Peyer's patch (tissue), 4 donors: ENCODE measurements at regions not wholly inside any gene's neighbourhood (a gene's known extent, or its start where the extent isn't known, plus 50 kb on each side); places are given as distances from the start of the nearest gene placed in this dataset.
A peak's percentile ranks its signal among the peaks of the same experiment; 100 is the strongest.

Experiments
- DNase-seq, 3 donors: peaks; one replicate each; pipeline ENCODE4 v3.0.0-alpha.2; 2017 to 2019
- H3K27ac ChIP-seq, 4 donors: fragments of 200-600 bp; sonication (generic); one replicate each; pipeline ENCODE4 v1.5.1; 2016 to 2019
- H3K27me3 ChIP-seq, 2 donors: fragments of 200-600 bp; sonication (generic); one replicate each; pipeline ENCODE4 v1.5.1; 2019
- H3K36me3 ChIP-seq, 3 donors: fragments of 200-600 bp; sonication (generic); one replicate each; pipeline ENCODE4 v1.5.1; 2016 to 2019
- H3K4me1 ChIP-seq, 4 donors: fragments of 200-600 bp; sonication (generic); one replicate each; pipeline ENCODE4 v1.5.1; 2016 to 2019
- H3K4me3 ChIP-seq, 4 donors: fragments of 200-600 bp; sonication (generic); 1 replicate in 3 of 4; 2 replicates in 1 of 4; pipeline ENCODE4 v1.5.1; 2016 to 2019; ENCODE audit warnings: mild to moderate bottlenecking in 1 of 4
- H3K9me3 ChIP-seq, 4 donors: fragments of 200-600 bp; sonication (generic); one replicate each; pipeline ENCODE4 v1.5.1; 2016 to 2019; ENCODE audit warnings: mild to moderate bottlenecking in 1 of 4
- CTCF ChIP-seq, 6 experiments: fragments of 450-650 bp in 4 of 6; fragments of 200-600 bp in 2 of 6; sonication (generic) in 1 of 6; IDR thresholded peaks; one replicate each; pipeline ENCODE4 v1.5.1; 2017 to 2019; ENCODE audit warnings: antibody characterized with exemption in 6 of 6, mild to moderate bottlenecking in 3 of 6, moderate library complexity in 1 of 6
- POLR2A ChIP-seq, 2 donors: fragments of 450-650 bp; IDR thresholded peaks; one replicate each; pipeline ENCODE4 v1.5.1; 2017; ENCODE audit warnings: antibody characterized with exemption in 2 of 2, mild to moderate bottlenecking in 2 of 2, moderate library complexity in 2 of 2

GRCh38 chr3:27847697-27848096 is 125.6 kb upstream of the EOMES start:
- no peak overlapping the region for H3K4me3 ChIP-seq
- no peaks in the 10 kb centered on the region for H3K4me1 ChIP-seq
- H3K36me3 ChIP-seq: no peaks in the 10 kb centered on the region
- TF ChIP-seq CTCF (IDR thresholded peaks at IDR 0.05): no peak
- TF ChIP-seq POLR2A (IDR thresholded peaks at IDR 0.05): no peak
- DNase-seq: no peak
- H3K9me3 ChIP-seq: no peaks in the 10 kb centered on the region
- no peaks in the 10 kb centered on the region for H3K27me3 ChIP-seq
- no peak overlapping the region for H3K27ac ChIP-seq

GRCh38 chr3:27848826-27849225 is 126.7 kb upstream of the EOMES start:
- Histone ChIP-seq H3K27ac (no peak overlapping the region), H3K36me3 (no peaks in the 10 kb centered on the region), H3K27me3 (no peaks in the 10 kb centered on the region), H3K9me3 (no peaks in the 10 kb centered on the region), H3K4me1 (no peaks in the 10 kb centered on the region), H3K4me3 (no peak overlapping the region)
- TF ChIP-seq POLR2A (IDR thresholded peaks at IDR 0.05) (no peak), CTCF (IDR thresholded peaks at IDR 0.05) (no peak)
- DNase-seq: no peak

- Histone ChIP-seq H3K4me3 (no peak overlapping the region), H3K9me3 (no peaks in the 10 kb centered on the region), H3K4me1 (no peaks in the 10 kb centered on the region), H3K27me3 (no peaks in the 10 kb centered on the region), H3K36me3 (no peaks in the 10 kb centered on the region), H3K27ac (no peak overlapping the region)
- no peak for DNase-seq
- TF ChIP-seq POLR2A (IDR thresholded peaks at IDR 0.05): no peak
- no peak for TF ChIP-seq CTCF (IDR thresholded peaks at IDR 0.05)
Observed at GRCh38 chr3:27859821-27860220, 137.7 kb upstream of the EOMES start.

GRCh38 chr3:27861046-27862036 is 139.2 kb upstream of the EOMES start:
- Histone ChIP-seq H3K4me3 (no peak overlapping the region), H3K9me3 (no peaks in the 10 kb centered on the region), H3K4me1 (no peaks in the 10 kb centered on the region), H3K27me3 (no peaks in the 10 kb centered on the region), H3K27ac (peak overlapping the region in 1 of 4 donors; percentile 12), H3K36me3 (no peaks in the 10 kb centered on the region)
- no peak for DNase-seq
- TF ChIP-seq CTCF (IDR thresholded peaks at IDR 0.05): no peak
- TF ChIP-seq POLR2A (IDR thresholded peaks at IDR 0.05): no peak

- no peak overlapping the region for H3K4me3 ChIP-seq
- H3K9me3 ChIP-seq: peaks cover 0 to 8% (median 0%) of the 10 kb centered on the region in 4 donors
- no peaks in the 10 kb centered on the region for H3K27me3 ChIP-seq
- H3K36me3 ChIP-seq: no peaks in the 10 kb centered on the region
- H3K27ac ChIP-seq: no peak overlapping the region
- DNase-seq: no peak
- H3K4me1 ChIP-seq: no peaks in the 10 kb centered on the region
- TF ChIP-seq CTCF (IDR thresholded peaks at IDR 0.05) (no peak), POLR2A (IDR thresholded peaks at IDR 0.05) (no peak)
Observed at GRCh38 chr3:27865731-27866130, 143.6 kb upstream of the EOMES start.
